HG03064 (cell line): ENCODE measurements at regions not wholly inside any gene's neighbourhood (a gene's known extent, or its start where the extent isn't known, plus 50 kb on each side); places are given as distances from the start of the nearest gene placed in this dataset.

Experiments
- ATAC-seq: cut with Tn5 transposase; IDR thresholded peaks from one replicate; pipeline ENCODE4 v1.9.1; 2021; ENCODE audit warnings: low read depth; ENCODE audit not compliant: unreplicated experiment

- no peak for ATAC-seq
Observed at GRCh38 chr2:48098539-48098938, 192.2 kb upstream of the FBXO11 start.

- ATAC-seq = no peak
Observed at GRCh38 chr2:48104418-48104817, 198.1 kb upstream of the FBXO11 start.

DNA sequence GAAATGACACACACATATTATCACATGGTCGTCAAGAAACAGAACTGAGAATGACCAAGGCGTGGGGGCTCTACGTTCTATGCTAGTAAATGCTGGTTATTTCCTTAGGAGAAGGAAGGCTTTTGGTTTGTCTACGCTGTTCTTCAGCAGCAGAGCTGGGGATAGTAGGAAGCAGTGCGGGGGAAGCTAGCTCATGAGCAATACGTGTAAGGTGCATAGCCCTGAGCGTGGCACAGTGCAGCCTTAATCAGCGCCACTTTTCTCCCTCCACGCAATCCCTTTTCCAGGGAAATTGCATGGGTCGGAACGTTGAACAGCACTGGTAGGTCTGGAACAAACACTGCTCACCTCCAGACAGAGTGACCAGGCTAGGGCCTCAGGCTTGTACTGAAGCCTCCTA lies 199.6 kb upstream of the FBXO11 start:
- no peak for ATAC-seq

DNA sequence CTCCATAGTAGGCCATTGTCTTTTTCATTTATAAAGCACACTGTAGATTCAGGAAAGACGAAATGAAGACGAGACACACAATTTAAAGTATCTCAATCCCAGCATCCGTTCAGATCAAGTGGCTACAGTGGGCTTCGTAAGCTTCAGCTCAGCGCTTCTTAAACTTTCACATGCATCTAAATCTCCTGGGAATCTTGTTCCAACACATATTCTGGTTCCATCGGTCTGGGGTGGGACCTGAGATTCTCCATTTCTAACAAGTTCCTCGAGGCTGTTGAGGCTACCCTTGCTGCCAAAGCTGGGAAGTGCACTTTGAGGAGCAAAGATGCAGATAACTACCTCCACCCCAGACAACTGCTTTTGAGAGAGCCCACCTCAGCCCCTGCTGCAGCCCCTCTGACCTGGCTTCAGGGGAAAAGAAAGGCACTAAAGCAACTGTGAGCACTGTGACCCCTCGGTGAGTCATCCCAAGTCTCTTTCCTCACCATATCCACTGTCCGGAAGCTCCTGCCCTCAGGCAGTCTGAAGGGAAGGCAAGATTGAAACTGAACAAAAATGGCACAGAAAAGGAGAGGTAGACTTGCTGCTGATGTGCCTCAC lies 201.1 kb upstream of the FBXO11 start:
- no peak for ATAC-seq

DNA sequence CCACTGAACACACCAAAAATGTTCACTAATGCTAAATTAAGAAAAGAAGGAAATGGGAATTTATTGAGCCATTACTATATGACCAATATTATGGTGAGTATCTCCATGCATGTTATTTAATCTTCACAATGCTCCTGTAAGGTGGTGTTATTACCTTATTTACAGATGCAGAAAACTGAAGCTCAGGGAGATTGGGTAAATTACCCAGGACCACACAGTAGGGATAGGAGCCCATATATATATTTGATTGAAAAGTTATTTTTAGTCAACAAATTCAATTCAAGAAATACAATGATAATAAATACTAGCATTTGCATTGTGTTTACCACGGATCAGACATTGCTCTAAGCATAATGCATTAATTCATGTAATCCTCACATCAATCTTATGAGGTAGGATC lies 202.2 kb upstream of the FBXO11 start:
- ATAC-seq = no peak

GRCh38 chr2:48109491-48110204 lies 203.3 kb upstream of the FBXO11 start:
- ATAC-seq = no peak

- ATAC-seq = no peak
Observed at GRCh38 chr2:48110492-48110891, 204.0 kb upstream of the FOXN2 start.

GRCh38 chr2:48112911-48113680 lies 201.4 kb upstream of the FOXN2 start:
- ATAC-seq = no peak

- ATAC-seq = no peak
Observed at GRCh38 chr2:48113767-48114166, 200.7 kb upstream of the FOXN2 start.

DNA sequence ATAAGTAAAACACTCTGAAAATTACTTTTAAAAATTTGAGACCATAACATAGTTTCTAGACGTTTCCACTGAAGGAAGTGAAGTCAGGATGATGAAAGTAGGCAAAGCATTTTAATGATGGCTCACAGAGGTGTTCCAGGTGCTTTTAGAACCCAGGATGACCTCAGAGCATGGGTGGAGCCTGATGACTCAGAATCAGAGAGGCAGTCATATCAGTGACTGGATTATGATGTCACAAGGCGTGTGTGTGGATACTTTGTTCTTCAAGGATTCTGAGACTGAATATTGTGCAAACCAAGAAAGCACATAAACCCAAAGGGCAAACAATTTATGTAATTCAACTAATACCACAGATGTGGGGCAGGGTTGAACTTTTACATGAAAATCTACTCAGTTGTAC lies 200.2 kb upstream of the FOXN2 start:
- no peak for ATAC-seq

GRCh38 chr2:48116497-48116896 lies 198.0 kb upstream of the FOXN2 start:
- no peak for ATAC-seq

DNA sequence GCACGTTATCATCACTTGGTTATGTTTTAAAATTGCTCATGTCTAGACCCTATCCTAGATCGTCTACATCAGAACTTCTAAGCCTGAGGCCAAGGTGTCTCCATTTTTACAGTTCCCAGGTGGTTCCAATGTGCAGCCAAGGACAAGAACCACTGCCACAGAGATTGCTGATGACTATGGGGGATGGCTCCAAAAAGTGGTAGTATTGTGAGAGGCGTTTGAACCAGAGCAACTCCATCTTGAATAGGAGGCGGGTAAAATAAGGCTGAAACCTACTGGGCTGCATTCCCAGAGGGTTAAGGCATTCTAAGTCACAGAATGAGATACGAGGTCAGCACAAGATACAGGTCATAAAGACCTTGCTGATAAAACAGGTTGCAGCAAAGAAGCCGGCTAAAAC lies 195.6 kb upstream of the FOXN2 start:
- no peak for ATAC-seq

DNA sequence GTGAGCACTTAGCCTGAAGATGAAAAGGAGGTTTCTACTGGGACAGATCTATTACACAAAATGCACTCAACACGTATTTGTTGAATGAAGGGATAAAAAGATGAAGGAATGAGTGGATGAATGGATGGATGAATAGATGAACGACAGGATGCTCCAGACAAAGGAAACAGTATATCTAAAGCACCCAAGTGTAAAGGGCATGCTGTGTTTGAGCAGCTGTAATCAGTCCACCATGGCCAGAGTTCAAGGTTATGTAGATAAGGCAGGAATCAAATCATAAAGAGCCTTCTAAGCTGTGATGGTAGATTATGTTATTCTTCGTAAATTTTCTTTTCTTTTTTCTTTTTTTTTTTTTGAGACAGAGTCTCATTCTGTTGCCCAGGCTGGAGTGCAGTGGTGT lies 194.4 kb upstream of the FOXN2 start:
- no peak for ATAC-seq

DNA sequence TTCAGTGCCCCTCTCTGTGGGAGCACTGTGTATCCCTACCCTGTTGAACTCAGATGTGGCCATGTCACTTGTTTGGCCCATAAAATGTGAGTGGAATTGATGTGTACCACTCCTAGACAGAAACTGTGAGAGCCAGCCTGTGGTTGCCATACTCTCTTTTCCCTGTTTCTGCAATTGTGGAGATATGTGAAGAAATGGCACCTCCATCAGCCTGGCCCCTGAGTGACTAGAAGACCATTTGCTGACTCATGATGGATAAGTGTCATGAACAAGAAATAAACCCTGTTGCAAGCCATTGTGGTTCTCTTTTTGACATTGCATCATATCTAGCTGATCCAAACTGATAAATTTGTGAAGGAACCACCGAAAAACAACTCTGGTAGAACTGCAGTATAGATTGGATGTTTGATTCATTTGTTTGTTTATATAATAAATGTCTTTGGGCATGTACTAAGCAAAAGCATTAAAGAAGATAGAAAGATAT lies 193.7 kb upstream of the FOXN2 start:
- ATAC-seq = no peak

- ATAC-seq = no peak
Observed at GRCh38 chr2:48122166-48122565, 192.3 kb upstream of the FOXN2 start.

- ATAC-seq = no peak
Observed at GRCh38 chr2:48124592-48124991, 189.9 kb upstream of the FOXN2 start.

DNA sequence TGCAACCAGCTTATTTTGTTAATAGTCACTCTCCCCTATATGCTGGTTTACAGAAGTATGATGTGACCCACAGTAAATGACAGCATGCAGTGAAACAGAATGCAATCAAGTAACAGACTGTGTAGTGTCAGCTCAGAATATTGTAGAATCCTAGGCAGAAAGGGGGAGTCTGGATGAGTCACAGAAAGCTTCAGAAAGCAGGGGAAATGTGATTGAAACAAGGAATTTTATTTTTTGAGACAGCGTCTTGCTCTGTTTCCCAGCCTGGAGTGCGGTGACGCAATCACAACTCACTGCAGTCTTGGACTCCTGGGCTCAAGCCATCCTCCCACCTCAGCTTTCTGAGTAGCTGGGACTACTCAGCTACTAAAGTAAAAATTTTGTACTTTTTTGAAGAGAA lies 188.3 kb upstream of the FOXN2 start:
- ATAC-seq = no peak

DNA sequence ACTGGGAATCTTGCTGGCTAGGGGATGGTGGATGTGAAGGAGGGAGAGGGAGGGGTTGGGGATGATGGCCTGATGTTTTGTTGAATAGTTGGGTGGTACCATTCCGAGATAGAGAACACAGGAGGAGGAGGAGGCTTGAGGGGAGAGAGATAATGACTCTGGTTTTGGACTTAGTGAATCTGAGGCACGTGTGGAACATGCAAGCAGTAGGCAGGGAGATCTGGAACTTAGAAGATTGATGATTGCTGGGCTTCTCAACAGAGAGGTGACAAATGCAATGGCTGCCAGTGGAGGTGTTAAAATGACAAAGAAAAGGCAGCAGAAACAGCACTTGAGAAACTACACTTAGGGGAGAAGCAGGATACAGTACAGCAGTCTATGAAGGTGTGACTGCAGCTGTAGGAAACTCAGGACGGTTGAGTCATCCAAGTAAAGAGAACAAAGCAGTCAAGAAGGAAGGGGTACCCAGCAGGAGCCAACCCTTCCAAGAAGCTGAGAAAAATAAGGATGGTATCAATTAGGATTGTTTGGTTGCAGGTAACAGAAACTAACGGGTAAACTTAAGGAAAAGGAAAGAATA lies 186.8 kb upstream of the FOXN2 start:
- no peak for ATAC-seq

GRCh38 chr2:48129293-48129950 lies 185.1 kb upstream of the FOXN2 start:
- ATAC-seq = no peak

DNA sequence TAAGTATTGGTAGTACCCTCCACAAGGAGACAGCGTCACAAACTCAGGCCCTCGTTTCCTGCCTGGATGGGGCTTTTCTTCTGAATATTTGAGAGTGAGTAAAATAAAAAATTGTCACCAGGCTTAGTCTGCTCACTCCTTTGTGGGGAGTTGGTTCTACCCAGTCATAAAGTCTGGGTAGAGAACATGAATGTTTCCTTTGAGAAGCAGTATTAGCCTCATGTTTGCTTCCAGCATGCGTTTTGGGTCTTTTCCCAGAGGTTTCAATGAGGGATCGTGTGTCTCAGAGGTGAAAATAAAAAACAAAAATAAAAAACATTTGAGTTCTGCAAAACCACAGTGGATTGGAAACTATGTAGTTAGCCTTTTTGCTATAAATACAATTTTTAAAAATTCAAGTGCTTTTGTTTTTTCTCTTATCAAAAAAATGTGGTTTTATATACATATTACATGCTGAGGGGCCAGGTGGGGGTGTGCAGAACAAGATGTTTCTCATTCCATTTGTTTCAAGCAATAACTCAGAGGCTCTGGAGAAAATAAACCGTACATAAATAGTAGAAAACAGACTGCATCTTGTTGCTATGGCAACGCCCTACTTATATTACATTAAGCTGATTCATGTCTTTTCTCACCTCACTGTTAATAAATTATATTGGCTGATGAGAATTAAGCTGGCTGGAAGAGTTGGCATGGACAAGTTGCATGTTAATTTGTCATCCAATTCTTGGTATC lies 182.8 kb upstream of the FOXN2 start:
- no peak for ATAC-seq
